SK-N-SH (cell line): ENCODE measurements at regions not wholly inside any gene's neighbourhood (a gene's known extent, or its start where the extent isn't known, plus 50 kb on each side); places are given as distances from the start of the nearest gene placed in this dataset.

ENCODE experiments used
- CTCF ChIA-PET: fragments of 300-600, 350-600 bp; formaldehyde crosslinking; extraction: SDS; loops from one replicate; lab custom pipeline; 2021; lab: Yijun Ruan, JAX
- POLR2A ChIA-PET: fragments of 350-600 bp; sonication (Branson Sonifier 250); formaldehyde crosslinking; extraction: SDS; loops from one replicate; lab custom pipeline; 2020; ENCODE audit warnings: antibody characterized with exemption, inconsistent platforms; lab: Yijun Ruan, JAX
- DNase-seq: peaks from one replicate; pipeline ENCODE4 v3.0.0; 2012
- H2AFZ ChIP-seq: fragments of 200-600 bp; sonication (generic); 2 replicates; pipeline ENCODE4 v1.8.1; 2016; ENCODE audit warnings: antibody characterized with exemption, mild to moderate bottlenecking, low read depth
- H3F3A ChIP-seq: fragments of 200-600 bp; sonication (generic); replicated peaks from 2 replicates; pipeline ENCODE3; 2016; ENCODE audit warnings: antibody characterized with exemption, mild to moderate bottlenecking; ENCODE audit not compliant: insufficient read depth
- H3K27ac ChIP-seq, 2 experiments: fragments of 200-500 bp in 1 of 2; fragments of 200-600 bp in 1 of 2; sonication (Bioruptor generic) in 1 of 2; sonication (generic), shearing (Covaris generic) in 1 of 2; 2 replicates each; pipeline versions ENCODE4 v1.5.1 to v1.6.1; 2014 to 2016; ENCODE audit warnings: low read depth in 2 of 2, inconsistent platforms in 1 of 2, low read length in 1 of 2, mild to moderate bottlenecking in 1 of 2, mixed read lengths in 1 of 2
- H3K27me3 ChIP-seq: fragments of 200-600 bp; sonication (generic), shearing (Covaris generic); 2 replicates; pipeline ENCODE4 v1.6.1; 2016; ENCODE audit warnings: mixed run types; ENCODE audit not compliant: insufficient read depth
- H3K36me3 ChIP-seq, 2 experiments: fragments of 200-500 bp in 1 of 2; fragments of 200-600 bp in 1 of 2; sonication (Bioruptor generic) in 1 of 2; sonication (generic) in 1 of 2; replicated peaks in 1 of 2; 2 replicates each; pipeline versions ENCODE3 to v1.5.1; 2014 to 2016; ENCODE audit warnings: low read length in 1 of 2, mild to moderate bottlenecking in 1 of 2; ENCODE audit not compliant: insufficient read depth in 2 of 2, control insufficient read depth in 1 of 2
- H3K4me1 ChIP-seq, 2 experiments: fragments of 200-500 bp in 1 of 2; fragments of 200-600 bp in 1 of 2; sonication (Bioruptor generic) in 1 of 2; sonication (generic), shearing (Covaris generic) in 1 of 2; 2 replicates each; pipeline versions ENCODE4 v1.5.1 to v1.6.1; 2014 to 2016; ENCODE audit warnings: low read depth in 1 of 2, low read length in 1 of 2, mixed run types in 1 of 2; ENCODE audit not compliant: insufficient read depth in 2 of 2, control insufficient read depth in 1 of 2
- H3K4me2 ChIP-seq: fragments of 200-600 bp; sonication (generic), shearing (Covaris generic); 2 replicates; pipeline ENCODE4 v1.6.1; 2017; ENCODE audit warnings: mixed run types
- H3K4me3 ChIP-seq, 2 experiments: fragments of 200-500 bp in 1 of 2; fragments of 200-600 bp in 1 of 2; sonication (Bioruptor generic) in 1 of 2; sonication (generic), shearing (Covaris generic) in 1 of 2; 2 replicates each; pipeline versions ENCODE4 v1.5.1 to v1.8.1; 2014 to 2016; ENCODE audit warnings: low read depth in 2 of 2, inconsistent platforms in 1 of 2, low read length in 1 of 2, mild to moderate bottlenecking in 1 of 2, mixed read lengths in 1 of 2, moderate library complexity in 1 of 2
- H3K79me2 ChIP-seq: fragments of 200-600 bp; sonication (generic); 2 replicates; pipeline ENCODE4 v1.8.1; 2017; ENCODE audit warnings: mild to moderate bottlenecking; ENCODE audit not compliant: insufficient read depth
- H3K9ac ChIP-seq: fragments of 200-600 bp; sonication (generic); 2 replicates; pipeline ENCODE4 v1.6.1; 2017; ENCODE audit warnings: mixed run types
- H3K9me2 ChIP-seq: fragments of 200-600 bp; sonication (generic); 2 replicates; pipeline ENCODE4 v1.6.1; 2017; ENCODE audit warnings: mixed run types
- H3K9me3 ChIP-seq: fragments of 200-600 bp; sonication (generic); 2 replicates; pipeline ENCODE4 v1.6.1; 2017; ENCODE audit warnings: mixed run types, mild to moderate bottlenecking, moderate library complexity
- H4K20me1 ChIP-seq: fragments of 200-600 bp; sonication (generic); 2 replicates; pipeline ENCODE4 v1.6.1; 2017; ENCODE audit warnings: mild to moderate bottlenecking, mixed run types; ENCODE audit not compliant: insufficient read depth
- ELF1 ChIP-seq: IDR thresholded peaks from 2 replicates; pipeline ENCODE4 v1.4.0; 2012
- EP300 ChIP-seq, 2 experiments: IDR thresholded peaks; 2 replicates each; pipeline versions ENCODE4 v1.4.0 to v1.6.1; 2012; ENCODE audit warnings: borderline replicate concordance in 1 of 2, low read depth in 1 of 2, low read length in 1 of 2
- FOSL2 ChIP-seq: IDR thresholded peaks from 2 replicates; pipeline ENCODE4 v1.4.0; 2012; ENCODE audit warnings: low read depth, mild to moderate bottlenecking, moderate library complexity, borderline replicate concordance
- MEF2A ChIP-seq: IDR thresholded peaks from 2 replicates; pipeline ENCODE4 v1.4.0; 2012; ENCODE audit warnings: low read depth, borderline replicate concordance
- NFIC ChIP-seq: IDR thresholded peaks from 2 replicates; pipeline ENCODE4 v1.4.0; 2012; ENCODE audit warnings: borderline replicate concordance
- POLR2AphosphoS5 ChIP-seq: IDR thresholded peaks from 2 replicates; pipeline ENCODE4 v1.6.1; 2012; ENCODE audit warnings: low read depth, low read length
- RAD21 ChIP-seq: IDR thresholded peaks from 2 replicates; pipeline ENCODE4 v1.6.1; 2012; ENCODE audit warnings: mild to moderate bottlenecking, low read length
- TF ChIP-seq, protein P1 (sequence below): IDR thresholded peaks from 2 replicates; pipeline ENCODE4 v1.6.1; 2012; ENCODE audit warnings: mild to moderate bottlenecking, low read depth, low read length, moderate library complexity
- TF ChIP-seq, protein P2 (sequence below): IDR thresholded peaks from 2 replicates; pipeline ENCODE4 v1.4.0; 2012; ENCODE audit warnings: low read depth, borderline replicate concordance

DNA sequence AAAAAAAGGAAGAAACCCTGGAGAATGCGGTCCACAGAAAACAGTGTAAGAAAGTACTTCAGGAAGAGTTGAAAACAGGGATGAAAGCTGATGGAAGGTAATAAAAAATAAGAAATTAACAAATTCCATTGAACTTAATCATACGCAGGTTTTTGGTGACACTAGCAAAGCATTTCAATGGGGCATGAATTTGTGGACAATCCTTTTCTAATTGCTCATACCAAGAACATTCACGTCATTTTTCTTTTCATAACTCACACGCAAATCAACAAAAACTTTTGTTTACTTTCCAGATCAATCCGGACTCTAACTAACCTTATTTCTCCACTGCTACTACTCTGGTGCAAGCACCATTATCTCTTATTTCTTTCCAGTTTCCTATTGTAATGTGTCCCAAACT lies 1195.0 kb downstream of the SLITRK5 start (continued):
- TF ChIP-seq, protein P1, sequence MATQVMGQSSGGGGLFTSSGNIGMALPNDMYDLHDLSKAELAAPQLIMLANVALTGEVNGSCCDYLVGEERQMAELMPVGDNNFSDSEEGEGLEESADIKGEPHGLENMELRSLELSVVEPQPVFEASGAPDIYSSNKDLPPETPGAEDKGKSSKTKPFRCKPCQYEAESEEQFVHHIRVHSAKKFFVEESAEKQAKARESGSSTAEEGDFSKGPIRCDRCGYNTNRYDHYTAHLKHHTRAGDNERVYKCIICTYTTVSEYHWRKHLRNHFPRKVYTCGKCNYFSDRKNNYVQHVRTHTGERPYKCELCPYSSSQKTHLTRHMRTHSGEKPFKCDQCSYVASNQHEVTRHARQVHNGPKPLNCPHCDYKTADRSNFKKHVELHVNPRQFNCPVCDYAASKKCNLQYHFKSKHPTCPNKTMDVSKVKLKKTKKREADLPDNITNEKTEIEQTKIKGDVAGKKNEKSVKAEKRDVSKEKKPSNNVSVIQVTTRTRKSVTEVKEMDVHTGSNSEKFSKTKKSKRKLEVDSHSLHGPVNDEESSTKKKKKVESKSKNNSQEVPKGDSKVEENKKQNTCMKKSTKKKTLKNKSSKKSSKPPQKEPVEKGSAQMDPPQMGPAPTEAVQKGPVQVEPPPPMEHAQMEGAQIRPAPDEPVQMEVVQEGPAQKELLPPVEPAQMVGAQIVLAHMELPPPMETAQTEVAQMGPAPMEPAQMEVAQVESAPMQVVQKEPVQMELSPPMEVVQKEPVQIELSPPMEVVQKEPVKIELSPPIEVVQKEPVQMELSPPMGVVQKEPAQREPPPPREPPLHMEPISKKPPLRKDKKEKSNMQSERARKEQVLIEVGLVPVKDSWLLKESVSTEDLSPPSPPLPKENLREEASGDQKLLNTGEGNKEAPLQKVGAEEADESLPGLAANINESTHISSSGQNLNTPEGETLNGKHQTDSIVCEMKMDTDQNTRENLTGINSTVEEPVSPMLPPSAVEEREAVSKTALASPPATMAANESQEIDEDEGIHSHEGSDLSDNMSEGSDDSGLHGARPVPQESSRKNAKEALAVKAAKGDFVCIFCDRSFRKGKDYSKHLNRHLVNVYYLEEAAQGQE: no peak
- no peak for TF ChIP-seq MEF2A

GRCh38 chr13:88883741-88884140 lies 1212.6 kb downstream of the SLITRK5 start:
- no peaks in the 10 kb centered on the region for H3K9me2 ChIP-seq
- H3K27ac ChIP-seq: no peak overlapping the region
- ChIA-PET CTCF (interaction anchor here (1.5 kb wide), 1 partner anchor 25 kb away, joined by 3 read pairs; no protein-coding TSS in a partner anchor), POLR2A (no interaction called here)
- no peak overlapping the region for H3K4me2 ChIP-seq
- no peaks in the 10 kb centered on the region for H3K79me2 ChIP-seq
- no peak overlapping the region for H3K4me3 ChIP-seq
- H3K27me3 ChIP-seq: no peaks in the 10 kb centered on the region
- H3K9me3 ChIP-seq: 0 out of 2 replicates have a peak, but pooled peaks cover 7% of the 10 kb centered on the region
- DNase-seq: no peak
- H3K9ac ChIP-seq: no peak overlapping the region
- H4K20me1 ChIP-seq: no peaks in the 10 kb centered on the region
- H3K4me1 ChIP-seq: no peaks in the 10 kb centered on the region
- no peak for TF ChIP-seq ELF1
- TF ChIP-seq NFIC: no peak
- no peak for TF ChIP-seq POLR2AphosphoS5
- TF ChIP-seq RAD21: no peak
- TF ChIP-seq FOSL2: no peak
- TF ChIP-seq, protein P2, sequence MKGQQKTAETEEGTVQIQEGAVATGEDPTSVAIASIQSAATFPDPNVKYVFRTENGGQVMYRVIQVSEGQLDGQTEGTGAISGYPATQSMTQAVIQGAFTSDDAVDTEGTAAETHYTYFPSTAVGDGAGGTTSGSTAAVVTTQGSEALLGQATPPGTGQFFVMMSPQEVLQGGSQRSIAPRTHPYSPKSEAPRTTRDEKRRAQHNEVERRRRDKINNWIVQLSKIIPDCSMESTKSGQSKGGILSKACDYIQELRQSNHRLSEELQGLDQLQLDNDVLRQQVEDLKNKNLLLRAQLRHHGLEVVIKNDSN: no peak
- no peak for TF ChIP-seq EP300 (IDR thresholded peaks at IDR 0.05; ENCODE audit: borderline replicate concordance in 1 of 2, low read depth in 1 of 2, low read length in 1 of 2)
- TF ChIP-seq, protein P1: no peak
- no peak overlapping the region for H2AFZ ChIP-seq
- H3K36me3 ChIP-seq: no peaks in the 10 kb centered on the region
- H3F3A ChIP-seq: no peaks in the 10 kb centered on the region
